HG03139 (cell line): ENCODE measurements at regions not wholly inside any gene's neighbourhood (a gene's known extent, or its start where the extent isn't known, plus 50 kb on each side); places are given as distances from the start of the nearest gene placed in this dataset.
"Not testable (repeated sequence)": the region's sequence is repeated elsewhere in the genome, so short reads cannot be mapped to it uniquely, and the experiment has no call there.

Source experiments
- ATAC-seq: cut with Tn5 transposase; IDR thresholded peaks from one replicate; pipeline ENCODE4 v1.9.1; 2021; ENCODE audit not compliant: unreplicated experiment

GRCh38 chr5:177863822-177864446 is 81.2 kb upstream of the FAM153A start:
- not testable (repeated sequence) for ATAC-seq

GRCh38 chr5:177857642-177858200 is 75.0 kb upstream of the FAM153A start:
- ATAC-seq, result not testable (repeated sequence)

DNA sequence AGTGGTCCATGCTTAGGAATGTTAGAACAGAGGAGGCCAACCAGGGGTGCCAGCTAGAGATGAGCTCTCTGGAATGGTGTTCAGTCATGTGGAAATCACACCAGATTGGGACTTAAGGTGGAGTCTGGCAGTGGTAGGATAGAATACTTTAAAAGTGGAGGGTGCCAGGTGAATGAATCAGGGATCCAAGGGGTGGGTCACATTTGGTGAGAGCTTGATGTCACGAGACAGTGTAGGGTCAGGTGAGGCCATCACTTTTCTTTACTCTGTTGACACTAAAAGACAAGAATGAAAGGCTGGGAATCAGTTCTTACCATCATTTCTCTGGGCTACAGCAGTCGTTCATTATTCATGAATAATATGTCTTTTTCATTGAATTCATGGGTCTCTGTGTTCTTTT is 73.8 kb upstream of the FAM153A start:
- ATAC-seq, result not testable (repeated sequence)

- ATAC-seq, result not testable (repeated sequence)
These were observed 65.2 kb upstream of the FAM153A start for GRCh38 chr5:177847914-177848313.

- ATAC-seq, result not testable (repeated sequence)
These were observed 63.9 kb upstream of the FAM153A start for GRCh38 chr5:177846598-177846997.

GRCh38 chr5:177845906-177846305 is 63.2 kb upstream of the FAM153A start:
- not testable (repeated sequence) for ATAC-seq

- ATAC-seq, result not testable (repeated sequence)
These were observed 53.5 kb upstream of the FAM153A start for GRCh38 chr5:177836191-177836590.
